ENCODE measurements at regions not wholly inside any gene's neighbourhood (a gene's known extent, or its start where the extent isn't known, plus 50 kb on each side); places are given as distances from the start of the nearest gene placed in this dataset.

DNA sequence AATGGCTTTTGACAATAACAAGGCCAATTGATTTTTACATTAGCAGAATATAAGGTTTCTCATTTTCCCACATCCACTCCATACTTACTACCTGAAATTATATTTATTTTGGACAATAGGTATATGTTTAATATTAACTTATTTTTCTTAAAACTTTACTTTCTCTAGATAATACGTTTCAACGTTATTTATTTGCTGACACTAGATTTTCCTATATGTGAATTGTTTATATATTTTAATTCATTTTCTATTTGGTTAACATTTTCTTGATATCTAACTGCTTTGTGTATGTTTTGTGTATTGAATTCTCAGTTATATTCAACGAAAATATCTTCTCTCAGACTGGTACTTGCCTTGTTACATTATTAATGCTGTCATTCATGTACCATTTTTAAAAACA, 199.9 kb upstream of the TMEFF2 start:
- Histone ChIP-seq H3K79me1 (ENCODE audit: low read depth, low read length) (no peaks in the 10 kb centered on the region), H3K9ac (replicated peaks in 1 of 4; ENCODE audit: extremely low read depth in 1 of 4, low read depth in 3 of 4, low read length in 3 of 4) (no peak overlapping the region), H4K91ac (replicated peaks; ENCODE audit: insufficient read length, low read length) (no peak overlapping the region), H3K27ac (ENCODE audit: low read depth, low read length) (no peak overlapping the region), H2AK5ac (ENCODE audit: low read depth, low read length) (no peak overlapping the region), H3K4me1 (replicated peaks in 1 of 4; ENCODE audit: control insufficient read depth in 3 of 4, insufficient read depth in 4 of 4, low read length in 3 of 4) (no peaks in the 10 kb centered on the region), H3K4ac (replicated peaks; ENCODE audit: insufficient read length, low read depth, low read length) (no peak overlapping the region), H2BK20ac (ENCODE audit: low read length) (no peak overlapping the region), H2BK12ac (ENCODE audit: low read depth, low read length) (no peak overlapping the region), H3K79me2 (ENCODE audit: control insufficient read depth in 1 of 2, insufficient read depth in 2 of 2, low read length in 2 of 2) (no peaks in the 10 kb centered on the region), H3K14ac (ENCODE audit: insufficient read length) (no peak overlapping the region), H3K36me3 (ENCODE audit: control insufficient read depth in 2 of 4, insufficient read depth in 4 of 4, low read length in 3 of 4) (no peaks in the 10 kb centered on the region), H4K20me1 (replicated peaks in 1 of 2; ENCODE audit: control insufficient read depth in 1 of 2, insufficient read depth in 2 of 2, low read length in 2 of 2) (no peaks in the 10 kb centered on the region), H3K18ac (ENCODE audit: extremely low read depth, low read length) (no peak overlapping the region), H3K27me3 (replicated peaks in 1 of 4; ENCODE audit: control insufficient read depth in 3 of 4, extremely low read depth in 1 of 4, insufficient read depth in 3 of 4, low read length in 3 of 4) (no peaks in the 10 kb centered on the region), H2BK120ac (replicated peaks; ENCODE audit: low read depth, low read length) (no peak overlapping the region), H3K56ac (replicated peaks; ENCODE audit: insufficient read length, low read depth, low read length) (no peak overlapping the region), H3K4me3 (ENCODE audit: extremely low read depth in 1 of 4, insufficient read depth in 2 of 4, low read depth in 3 of 4, low read length in 4 of 4) (no peak overlapping the region), H3K23ac (ENCODE audit: insufficient read length) (no peak overlapping the region), H3K23me2 (ENCODE audit: low read depth, low read length) (no peaks in the 10 kb centered on the region), H2AFZ (ENCODE audit: low read length) (no peak overlapping the region), H3K9me3 (ENCODE audit: insufficient read depth in 2 of 2, low read depth in 1 of 2, low read length in 1 of 2) (no peaks in the 10 kb centered on the region), H2BK15ac (ENCODE audit: low read length) (no peak overlapping the region), H4K8ac (ENCODE audit: extremely low read depth, insufficient read depth, low read length) (no peak overlapping the region), H3K4me2 (ENCODE audit: insufficient read depth in 1 of 2, low read depth in 2 of 2, low read length in 2 of 2) (no peak overlapping the region), H4K5ac (ENCODE audit: insufficient read length, low read depth, low read length) (no peak overlapping the region), H2BK5ac (ENCODE audit: low read depth, low read length) (no peak overlapping the region)
- WGBS, 2 experiments (ENCODE audit: extremely low coverage in 1 of 2, insufficient coverage in 1 of 2, insufficient read length in 1 of 2, insufficient replicate concordance in 2 of 2, low coverage in 1 of 2, low lambda C conversion rate in 2 of 2, missing lambda C conversion rate in 1 of 2), result 93% methylated on average over 3 of the region's 3 CpGs; no CpG with 5 or more reads in 1 of the 2 experiments
- FAIRE-seq (no peak), DNase-seq (ENCODE audit: low read depth in 1 of 2, low spot score in 2 of 2) (no peak)
- TF ChIP-seq BACH1 (IDR thresholded peaks at IDR 0.05; ENCODE audit: low read length) (no peak), CHD1 (IDR thresholded peaks at IDR 0.05; ENCODE audit: low read depth, low read length) (no peak), KDM4A (IDR thresholded peaks at IDR 0.05; ENCODE audit: low read depth, low read length, severe bottlenecking) (no peak), SIX5 (IDR thresholded peaks at IDR 0.05; ENCODE audit: low read depth, low read length) (no peak), SP4 (IDR thresholded peaks at IDR 0.05; ENCODE audit: low read length) (no peak), HDAC6 (IDR thresholded peaks at IDR 0.05; ENCODE audit: low read depth, low read length) (no peak)
- POLR2A ChIA-PET (ENCODE audit: partially characterized antibody), result no interaction called here
- CTCF ChIA-PET (ENCODE audit: partially characterized antibody), result no interaction called here
